Glomerular visceral epithelial cell (primary cell): ENCODE measurements at regions not wholly inside any gene's neighbourhood (a gene's known extent, or its start where the extent isn't known, plus 50 kb on each side); places are given as distances from the start of the nearest gene placed in this dataset.

Source experiments
- DNase-seq: peaks from one replicate; pipeline ENCODE4 v3.0.0-alpha.2; 2016; ENCODE audit errors: extremely low spot score

DNA sequence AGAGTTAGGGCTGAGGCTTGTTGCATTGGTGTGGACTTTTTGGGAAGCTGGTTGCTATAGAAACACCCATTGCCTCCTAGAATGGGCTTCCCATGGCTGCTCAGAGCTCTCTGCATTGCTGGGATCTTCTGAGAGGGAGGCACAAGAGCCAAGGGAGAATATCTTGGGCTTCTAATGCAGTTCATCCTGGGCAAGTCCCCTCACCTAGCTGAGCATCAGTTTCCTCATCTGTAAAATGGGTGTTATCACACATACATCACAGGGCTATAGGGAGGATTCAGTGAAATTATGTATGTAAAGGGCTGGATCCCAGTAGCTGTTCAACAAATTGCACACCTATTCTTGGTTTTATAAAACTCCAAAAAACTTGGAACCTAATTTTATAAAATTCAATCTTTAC is 106.1 kb upstream of the ALDH1B1 start:
- DNase-seq: no peak

DNA sequence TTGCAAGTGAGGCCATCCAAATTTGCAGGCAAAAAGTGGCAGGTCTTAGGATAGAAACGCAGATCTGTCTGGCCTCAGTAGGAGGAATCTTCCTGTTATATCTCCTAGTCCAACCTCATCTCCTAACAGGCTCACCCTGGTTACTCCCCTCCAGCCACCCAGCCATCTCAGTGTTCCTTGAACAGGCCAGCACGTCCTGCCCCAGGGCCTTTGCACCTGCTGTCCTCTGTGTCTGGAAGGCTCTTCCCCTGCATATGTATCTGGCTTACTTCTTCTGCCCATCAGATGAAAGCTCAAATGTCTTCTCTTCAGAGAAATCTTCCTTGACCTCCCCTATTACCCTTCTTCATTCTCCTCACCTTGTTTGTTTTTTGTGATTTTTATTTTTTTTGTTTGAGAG is 107.3 kb upstream of the ALDH1B1 start:
- no peak for DNase-seq

DNA sequence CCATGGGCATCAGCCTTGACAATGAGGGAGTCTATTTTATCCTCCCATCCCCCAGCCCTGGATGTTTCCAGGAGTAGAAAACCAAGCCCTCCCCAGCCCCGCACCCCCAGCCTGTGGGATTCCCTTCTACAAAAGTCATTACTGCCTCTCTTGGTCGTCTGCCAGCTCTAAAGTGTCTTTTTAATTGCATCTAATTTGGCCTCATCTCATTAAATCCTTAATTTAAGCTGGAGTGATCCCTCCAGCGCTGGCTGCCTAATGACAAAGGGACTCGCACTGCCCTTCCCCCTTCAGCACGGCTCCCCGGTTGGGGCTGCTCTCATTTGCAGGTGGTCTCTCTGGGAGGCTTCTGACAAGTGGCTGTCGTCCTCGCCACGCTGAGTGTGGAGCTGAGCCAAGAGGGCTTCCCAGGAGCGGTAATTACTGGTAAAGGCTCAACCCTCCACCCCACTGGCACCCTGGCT is 107.9 kb upstream of the ALDH1B1 start:
- DNase-seq: no peak

DNA sequence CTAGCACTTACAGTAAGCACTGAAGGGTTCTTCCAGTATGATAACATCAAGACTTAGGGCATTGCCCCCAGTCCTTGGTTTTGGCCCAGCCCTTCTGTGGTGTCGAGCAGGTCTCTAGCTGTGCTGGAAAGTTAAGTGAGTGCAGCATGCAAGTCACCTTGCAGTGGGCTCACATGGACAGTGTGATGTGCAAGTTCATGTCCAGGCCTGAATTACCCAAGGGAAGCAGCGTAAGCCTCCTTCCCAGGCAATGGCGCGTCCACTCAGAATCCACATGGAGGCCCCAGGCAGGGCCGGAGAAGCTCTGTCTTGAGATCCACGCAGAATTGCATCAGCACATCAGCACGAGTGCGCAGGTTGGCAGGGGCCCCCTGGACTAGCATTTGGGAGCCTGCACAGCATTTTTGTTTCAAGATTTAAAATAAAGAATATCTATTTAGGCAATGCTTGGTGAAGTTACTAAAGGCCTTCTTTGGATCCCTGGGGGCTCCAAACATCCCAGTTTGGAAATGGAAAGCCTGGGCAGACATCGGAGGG is 108.4 kb upstream of the ALDH1B1 start:
- DNase-seq: no peak

DNA sequence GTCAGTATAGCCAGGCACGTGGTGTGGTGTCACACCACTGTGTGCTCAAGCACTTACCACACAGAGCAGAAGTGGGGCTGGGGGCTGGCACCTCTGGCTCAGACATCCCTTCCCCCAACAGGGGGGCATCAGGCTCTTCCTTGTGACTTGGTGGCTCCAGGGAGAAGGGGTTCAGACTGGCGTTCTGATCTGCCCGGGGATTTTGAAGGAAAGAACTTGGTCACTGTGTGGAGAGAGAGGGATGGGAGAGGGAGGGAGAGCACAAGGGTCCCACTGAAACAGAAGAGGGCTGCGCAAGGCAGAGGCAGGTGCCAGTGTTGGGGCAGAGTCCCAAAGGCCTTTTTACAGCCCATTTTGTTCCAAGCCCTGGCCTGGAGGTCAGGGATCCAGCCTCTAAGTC is 109.7 kb upstream of the ALDH1B1 start:
- DNase-seq: no peak

DNA sequence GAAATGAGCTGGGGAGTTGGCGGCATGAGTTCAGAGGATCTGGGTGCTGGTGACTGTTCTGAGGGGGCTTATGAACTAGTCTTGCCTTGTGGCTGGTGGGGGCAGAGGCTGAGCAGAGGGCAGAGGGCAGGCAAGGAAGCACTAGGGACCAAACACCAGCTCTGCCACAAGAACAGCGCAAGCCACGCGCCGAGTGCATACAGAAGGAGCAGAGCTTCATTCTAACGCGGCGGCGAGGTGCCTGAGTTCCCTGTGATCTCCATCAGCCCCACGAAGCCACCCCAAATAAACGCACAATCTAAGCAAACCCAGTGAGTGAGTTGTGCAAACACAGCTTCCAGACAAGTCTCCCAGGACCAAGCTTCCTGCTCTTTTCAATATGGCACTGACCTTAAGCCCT is 110.6 kb upstream of the ALDH1B1 start:
- DNase-seq: no peak

DNA sequence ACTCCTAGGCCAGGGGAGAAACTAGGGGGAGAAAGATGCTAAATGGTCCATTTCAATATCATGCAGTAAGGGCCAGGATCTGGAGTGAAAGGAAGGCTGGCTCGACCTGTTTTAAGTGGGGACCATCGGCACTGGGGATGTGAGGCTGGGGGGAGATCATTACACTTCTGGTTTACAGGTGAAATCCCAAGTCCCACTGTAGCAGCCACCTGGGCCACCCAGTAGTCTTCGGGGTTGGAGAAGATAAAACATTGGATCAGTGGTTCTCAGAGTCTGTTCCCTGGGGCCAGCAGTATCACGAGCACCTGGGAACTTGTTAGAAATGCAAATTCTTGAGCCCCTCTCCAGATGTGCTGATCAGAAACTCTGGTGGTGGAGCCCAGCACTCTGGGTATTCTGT is 111.3 kb upstream of the ALDH1B1 start:
- DNase-seq: no peak

DNA sequence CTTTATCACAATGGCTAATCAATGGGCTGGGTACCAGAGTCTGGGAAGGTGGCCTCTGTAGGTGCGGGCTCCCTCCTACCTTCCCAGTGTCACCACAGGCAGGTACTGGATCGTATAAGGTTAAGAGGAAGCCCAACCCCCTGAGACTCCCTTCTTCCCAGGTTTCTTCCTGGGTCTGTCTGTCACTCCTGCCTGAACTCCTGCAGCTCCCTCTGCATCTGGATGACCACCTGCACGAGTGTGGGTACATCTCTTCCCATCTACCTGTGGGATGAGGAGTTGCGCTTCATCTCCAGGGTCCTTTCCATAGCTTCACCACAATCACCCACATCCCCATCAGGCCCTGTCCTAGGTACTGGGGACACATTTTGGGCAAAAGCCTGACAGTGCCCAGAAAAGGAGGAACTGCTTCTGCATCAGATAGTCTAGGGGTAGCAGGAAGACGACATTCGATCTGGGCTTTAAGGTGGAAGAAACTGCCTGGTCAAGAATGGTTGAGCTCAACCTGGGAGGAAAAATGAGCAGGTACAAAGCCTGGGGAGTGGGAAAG is 112.2 kb upstream of the ALDH1B1 start:
- DNase-seq: no peak

DNA sequence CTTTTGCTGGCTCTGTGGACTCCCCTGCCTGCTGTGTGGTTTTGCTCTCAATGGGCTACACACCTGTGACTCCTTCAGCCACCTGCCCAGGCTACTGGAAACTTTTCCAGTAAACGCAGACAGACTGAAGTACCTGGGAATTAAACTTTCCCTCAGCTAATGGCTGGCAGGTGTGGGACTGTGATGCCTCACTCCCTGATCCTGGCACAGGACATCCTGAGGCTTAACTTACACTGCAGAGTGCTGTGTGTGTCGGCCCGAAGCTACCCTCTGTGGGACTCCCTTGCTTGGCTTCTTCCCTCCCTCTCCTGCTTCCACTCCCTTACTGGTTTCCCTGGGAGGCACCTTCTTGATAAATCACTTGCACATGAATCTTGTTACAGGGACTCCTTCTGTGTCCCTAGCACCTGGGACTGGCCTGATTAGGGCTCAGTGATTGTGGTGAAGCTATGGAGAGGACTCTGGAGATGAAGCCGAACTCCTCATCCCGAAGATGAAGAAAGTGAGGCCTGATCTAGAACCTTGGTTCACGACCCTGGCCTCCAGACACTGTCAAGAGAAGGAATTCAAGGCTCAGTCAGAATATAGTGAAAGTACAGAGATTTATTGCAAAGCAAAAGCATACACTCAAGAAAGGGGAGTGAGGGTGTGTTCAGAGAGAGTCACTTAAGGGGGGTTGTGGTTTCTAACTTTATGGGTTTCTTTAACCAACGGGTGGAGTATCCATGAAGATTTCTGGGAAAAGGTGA is 113.4 kb upstream of the ALDH1B1 start:
- no peak for DNase-seq

DNA sequence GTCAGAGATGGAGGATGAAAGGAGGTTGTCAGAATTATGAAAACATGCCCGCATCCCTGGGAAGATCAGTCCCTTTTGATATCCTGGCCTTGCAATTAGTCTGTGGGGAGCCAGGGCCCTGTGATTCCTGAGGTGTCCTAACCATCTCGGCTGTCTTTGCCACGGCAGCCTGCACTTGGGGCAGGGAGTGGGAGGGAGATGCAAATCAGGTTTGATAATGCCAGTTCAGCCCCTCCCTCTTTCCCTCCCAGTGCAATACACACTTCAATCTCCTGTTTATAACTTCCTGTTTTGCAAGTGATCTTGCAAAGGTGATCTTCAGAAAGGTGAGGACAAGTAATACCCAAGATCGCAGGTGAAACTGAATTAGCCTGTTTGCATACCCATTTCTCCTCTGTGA is 114.0 kb upstream of the ALDH1B1 start:
- DNase-seq: no peak

DNA sequence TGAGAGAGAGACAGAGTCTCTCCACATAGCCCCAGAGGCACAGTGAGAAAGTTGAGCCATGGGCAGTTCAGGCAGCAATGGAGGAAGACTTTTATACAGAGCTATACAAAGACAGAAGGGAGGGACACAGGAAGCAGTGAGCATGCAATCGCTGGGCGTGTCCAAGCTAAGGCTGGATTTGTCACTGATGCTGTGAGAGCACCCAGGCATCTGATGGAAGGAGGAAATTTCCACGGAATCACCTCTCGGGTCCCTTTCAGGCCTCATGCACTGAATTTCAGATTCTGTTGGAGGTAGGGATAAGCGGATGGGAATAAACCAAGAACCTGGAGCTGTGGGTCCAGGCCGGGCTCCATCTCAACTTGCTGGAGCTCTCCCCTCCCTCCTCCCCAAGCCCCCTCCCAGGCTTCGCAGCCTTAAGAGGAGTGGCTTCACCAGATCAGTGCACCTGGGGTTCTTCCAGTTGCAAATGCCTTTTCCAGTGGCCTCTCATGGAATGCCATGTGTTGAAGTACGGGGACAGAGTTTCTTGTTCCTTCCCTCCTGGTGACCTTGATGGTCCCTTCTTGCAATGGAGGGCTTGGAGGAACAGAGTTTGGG is 114.8 kb upstream of the ALDH1B1 start:
- peak; percentile 16 for DNase-seq

DNA sequence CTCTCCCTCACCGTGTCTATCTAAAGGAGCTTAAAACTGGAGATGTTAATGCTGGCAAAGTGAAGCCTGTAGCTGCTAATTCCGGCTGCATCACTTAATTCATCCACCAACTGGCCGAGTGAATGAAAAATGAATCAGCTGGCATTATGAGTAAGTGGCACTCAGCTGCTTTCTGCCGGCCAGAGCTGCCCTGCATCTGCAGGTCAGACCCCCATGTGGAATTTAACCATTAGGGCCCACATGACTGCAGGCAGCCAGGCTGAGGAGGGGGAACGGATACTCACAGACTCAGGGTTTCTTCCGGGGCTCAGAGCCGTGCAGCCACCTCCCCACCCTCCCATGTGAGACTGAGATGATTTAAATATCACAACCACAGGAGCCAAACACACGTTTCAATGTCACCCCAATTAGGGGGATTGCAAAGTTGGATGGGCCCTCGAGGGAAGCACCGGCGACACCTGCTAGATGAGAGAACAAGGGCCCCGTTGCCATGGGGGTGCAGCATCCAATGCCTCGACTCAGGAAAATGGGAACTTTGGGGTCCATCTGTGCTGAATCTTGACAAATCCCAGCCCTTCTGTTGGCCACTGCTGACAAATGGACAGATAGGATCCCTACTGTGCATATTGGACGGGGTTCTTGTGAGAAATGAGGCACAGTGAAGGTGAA is 115.6 kb upstream of the ALDH1B1 start:
- no peak for DNase-seq

DNA sequence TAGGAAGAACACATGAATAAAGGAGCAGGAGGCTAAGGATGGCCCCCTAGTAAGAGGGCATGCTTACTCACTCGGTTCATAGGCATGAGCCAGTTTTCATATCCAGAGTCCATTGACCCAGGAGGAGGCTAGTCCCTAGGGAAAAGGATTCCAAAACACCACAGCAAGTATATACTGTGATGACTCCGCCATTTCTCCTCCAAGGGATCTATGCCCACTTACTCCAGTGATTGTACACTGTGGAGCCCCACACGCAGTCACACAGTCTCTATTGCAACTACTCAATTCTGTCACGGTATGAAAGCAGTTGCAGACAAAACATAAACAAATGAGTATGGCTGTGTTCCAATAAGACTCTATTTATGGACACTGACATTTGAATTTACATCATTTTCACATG is 117.7 kb upstream of the ALDH1B1 start:
- DNase-seq: no peak

DNA sequence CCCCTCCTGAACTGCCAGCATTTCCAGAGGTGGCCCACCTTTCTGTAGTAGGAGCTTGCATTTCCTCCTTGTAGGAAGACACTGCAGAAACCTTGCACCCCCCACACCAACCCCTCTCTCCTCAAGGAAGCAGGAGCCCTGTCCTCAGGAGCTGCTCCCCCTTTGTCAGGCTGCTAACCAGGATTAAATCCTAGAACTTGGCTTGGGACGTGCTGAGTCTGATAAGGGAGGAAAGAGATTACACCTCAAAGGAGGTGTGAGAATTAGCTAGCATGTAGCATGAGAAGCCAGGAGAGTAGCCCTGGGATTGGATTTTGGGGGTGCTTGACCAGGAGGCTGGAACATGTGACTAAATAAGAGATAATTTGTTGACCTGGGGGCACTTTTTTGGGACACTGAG is 119.8 kb upstream of the ALDH1B1 start:
- no peak for DNase-seq

DNA sequence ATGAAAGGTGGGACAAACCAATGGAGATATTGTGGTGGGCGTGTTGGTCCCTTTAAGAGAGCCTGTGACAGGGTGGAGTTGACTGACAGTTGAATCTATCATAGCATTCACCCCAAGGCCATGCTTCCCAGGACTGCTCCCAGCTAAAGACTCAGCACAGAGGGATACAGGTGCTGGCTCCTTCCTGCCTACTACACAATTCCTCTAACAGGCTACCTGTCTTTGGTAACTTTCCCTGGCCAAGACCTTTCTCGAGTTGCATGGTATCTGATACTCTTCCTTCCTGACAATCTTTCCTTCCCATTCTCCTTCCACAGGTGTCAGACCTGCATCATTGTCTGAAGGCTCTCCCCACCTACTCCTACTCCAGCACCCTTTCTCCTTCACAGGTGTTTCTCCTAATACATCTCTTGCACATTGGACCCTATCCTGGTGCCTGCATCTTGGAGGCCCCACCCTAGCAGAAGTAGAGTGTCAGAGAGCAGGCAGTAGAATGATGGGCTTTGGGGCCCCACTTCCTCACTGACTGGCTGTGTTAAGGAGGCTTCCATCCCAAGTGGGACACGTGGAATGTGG is 120.7 kb upstream of the ALDH1B1 start:
- no peak for DNase-seq

DNA sequence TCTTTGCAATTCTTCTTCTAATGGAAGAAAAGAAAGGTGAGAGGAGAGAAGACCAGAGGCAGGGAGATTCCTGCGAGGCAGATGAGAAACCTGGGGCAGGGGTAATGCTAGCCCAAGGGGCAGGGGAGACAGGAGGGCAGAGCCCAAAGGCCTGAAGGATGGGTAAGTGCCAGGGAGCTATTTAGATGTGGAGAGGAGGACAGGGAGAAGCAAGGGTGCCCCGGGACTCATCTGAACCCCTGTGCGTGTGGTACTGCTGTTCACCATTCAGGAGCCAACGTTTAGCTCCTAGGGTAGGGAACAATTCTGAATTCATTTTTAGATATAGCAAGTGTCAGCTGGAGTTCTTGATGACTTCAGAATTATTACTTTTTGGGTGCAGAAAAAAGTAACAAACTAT is 122.7 kb upstream of the ALDH1B1 start:
- DNase-seq: no peak

DNA sequence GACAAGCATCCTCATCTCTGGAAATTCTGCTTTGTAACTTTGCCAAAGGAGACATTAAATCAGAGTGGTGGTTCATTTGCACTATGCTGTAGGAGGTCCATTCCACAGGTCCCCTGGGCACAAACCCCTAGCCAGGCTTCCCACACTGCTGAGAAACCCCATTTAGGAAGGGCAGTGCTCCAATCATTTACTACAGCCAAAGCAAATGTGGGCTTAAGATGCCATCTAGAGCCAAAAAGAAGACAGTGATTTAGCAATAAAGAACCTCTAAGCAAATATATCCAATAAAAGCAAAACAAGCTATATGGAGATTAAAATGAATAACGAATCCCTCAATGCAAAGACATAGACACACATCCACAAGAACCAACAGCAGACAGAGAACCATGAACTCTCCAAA is 129.0 kb upstream of the ALDH1B1 start:
- peak; percentile 46 for DNase-seq

DNA sequence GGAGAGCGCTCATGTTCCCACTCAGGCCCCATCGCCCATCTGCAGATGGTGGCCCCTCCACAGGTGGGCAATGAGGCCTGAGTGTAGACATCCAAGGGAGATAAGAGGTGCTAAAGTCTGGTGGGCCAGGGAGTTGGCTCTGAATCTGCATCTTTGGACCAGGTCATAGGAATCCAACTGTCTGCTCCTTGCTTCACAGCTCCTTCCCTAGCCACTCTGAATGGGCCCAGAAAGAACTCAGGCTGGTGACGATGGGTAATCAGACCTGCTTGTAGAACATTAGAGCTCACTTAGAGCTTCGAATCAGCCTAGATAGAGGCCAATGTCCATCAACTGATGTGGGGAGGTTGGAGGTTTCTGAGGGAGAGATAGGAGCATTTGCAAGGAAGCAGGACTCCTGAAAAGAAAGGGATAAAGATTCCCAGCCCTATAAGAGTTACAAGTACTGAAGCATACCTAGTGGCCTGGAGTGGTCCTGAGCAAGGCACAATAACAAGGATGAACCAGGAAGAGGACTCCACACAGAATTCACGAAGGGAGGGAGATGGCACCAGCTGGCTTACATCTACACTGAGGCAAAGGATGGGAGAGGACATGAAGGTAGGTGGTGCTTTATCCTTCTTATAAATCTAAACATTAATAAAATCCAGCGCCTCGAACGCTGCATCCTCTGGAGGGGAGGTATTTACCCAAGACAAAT is 132.8 kb upstream of the ALDH1B1 start:
- no peak for DNase-seq

DNA sequence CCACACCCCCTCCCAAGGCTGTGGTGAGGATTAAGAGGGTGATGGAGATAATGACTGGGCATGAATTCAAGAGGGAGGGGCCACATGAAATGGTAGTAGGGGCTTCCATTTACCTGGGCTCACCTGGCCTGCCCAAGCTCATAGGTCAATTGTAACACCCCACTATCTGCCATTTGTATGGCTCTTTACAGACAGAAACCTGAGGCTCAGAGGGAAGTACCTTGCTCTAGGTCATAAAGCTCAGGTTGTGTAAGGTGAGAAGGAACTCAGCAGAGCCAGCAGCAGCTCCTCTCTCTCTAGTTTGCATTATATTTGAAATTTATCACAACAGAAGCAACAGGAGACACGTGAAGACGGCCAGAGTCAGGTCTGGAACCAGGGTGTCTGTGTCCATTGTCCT is 133.4 kb upstream of the ALDH1B1 start:
- no peak for DNase-seq

DNA sequence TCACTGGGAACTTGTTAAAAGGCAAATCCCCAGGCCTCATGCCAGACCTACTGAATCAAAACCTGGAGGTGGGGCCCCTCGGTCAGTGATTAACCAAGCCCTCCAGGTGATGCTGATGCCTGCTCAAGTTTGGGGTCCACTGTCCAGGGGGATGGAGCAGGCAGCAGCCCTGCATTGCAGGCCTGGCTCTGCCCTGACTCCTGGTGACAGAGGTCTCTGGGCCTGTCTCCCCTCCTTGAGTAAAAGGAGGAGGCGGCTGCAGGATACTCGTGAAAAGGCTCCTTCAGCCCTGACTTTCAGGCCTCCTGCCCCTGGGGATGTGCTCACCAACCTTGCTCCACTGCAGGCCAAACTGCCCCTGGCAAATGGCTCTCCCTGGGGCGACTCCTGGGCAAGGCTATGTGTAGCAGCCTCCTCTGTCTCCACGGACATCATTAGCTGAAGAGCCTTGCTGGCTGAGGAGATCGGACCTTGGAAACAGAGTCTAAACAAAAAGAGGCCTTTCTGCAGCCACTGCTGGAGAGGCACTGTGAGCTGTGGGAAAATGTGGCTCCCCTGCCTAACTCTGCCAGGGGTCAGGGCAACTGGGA is 134.8 kb upstream of the ALDH1B1 start:
- DNase-seq: no peak

DNA sequence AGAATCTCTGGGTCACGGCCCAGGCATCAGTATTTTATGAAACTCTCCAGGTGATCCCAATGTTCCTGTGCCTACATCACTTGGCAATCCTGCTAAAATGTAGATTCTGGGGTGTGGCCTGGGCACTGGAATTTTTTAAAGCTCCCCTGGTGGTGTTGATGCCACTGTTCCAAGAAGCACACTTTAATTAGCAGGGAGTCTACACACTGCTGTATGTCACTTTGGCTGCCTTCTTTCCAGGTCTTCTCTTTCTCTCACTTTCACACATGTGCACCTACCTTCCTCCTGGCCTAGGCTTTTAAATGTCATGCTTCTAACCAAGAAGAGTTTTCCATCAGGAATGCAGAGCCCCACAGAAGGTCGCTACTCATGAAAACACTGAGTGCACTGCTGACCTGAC is 136.0 kb upstream of the ALDH1B1 start:
- no peak for DNase-seq
